Hematopoietic multipotent progenitor cell treated with erythropoietin and hydrocortisone succinate and interleukin-3 and kit ligand, for 17 days (in vitro differentiated cells): ENCODE measurements at regions not wholly inside any gene's neighbourhood (a gene's known extent, or its start where the extent isn't known, plus 50 kb on each side); places are given as distances from the start of the nearest gene placed in this dataset.
"Not testable (repeated sequence)": the region's sequence is repeated elsewhere in the genome, so short reads cannot be mapped to it uniquely, and the experiment has no call there.

Source experiments
- DNase-seq: peaks from one replicate; pipeline ENCODE4 v3.0.0-alpha.2; 2015; ENCODE audit warnings: low spot score

GRCh38 chr7:159335181-159335926 is 190.7 kb upstream of the VIPR2 start:
- not testable (repeated sequence) for DNase-seq

- not testable (repeated sequence) for DNase-seq
Observed at GRCh38 chr7:159332854-159333479, 188.3 kb upstream of the VIPR2 start.

DNA sequence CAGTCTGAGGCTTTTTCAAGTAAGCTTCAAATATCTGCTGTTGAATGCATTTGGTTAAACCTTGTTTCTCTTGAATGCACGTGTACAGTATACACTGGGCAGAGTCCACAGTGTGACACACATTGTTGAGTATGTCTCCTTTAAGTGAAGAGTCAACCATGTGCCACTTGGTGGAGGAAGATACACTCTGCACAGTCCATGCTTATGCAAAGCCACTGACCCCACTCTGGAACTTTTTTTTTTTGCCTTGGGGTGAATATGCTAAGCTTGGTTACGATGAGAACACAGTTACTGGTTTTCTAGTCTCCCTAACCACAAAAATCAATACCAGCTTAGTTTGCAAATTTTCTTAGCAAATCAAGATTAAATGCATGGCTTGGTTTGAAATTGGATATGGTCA is 186.8 kb upstream of the VIPR2 start:
- DNase-seq = no peak

DNA sequence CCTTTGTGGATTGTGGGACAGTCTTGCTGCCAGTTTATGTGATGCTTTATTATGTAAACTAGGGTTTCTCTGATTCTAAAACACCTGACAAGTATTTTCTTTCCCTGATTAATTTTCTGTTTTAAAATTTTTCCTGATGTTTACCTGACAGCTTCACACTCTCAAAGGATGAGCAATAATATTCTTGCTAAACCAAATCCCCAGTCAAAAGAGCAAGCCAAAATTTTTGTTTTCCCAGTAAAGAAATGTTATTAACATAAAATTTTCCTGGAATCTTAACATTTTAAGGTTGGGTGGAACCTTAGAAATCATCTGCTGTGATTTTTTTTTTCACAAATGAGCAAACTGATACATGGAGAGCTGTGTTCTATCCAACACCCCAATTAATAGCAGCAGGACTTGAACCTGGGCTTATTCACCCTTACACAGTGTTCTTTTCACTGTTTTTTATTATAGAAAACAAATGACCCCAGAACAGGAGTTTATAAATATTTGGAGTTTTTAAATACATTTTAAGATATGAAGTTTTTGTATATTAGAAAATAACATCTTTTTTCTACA is 185.2 kb upstream of the VIPR2 start:
- no peak for DNase-seq

GRCh38 chr7:159328096-159328495 is 183.4 kb upstream of the VIPR2 start:
- DNase-seq = no peak

- DNase-seq = no peak
Observed at GRCh38 chr7:159323359-159323758, 178.7 kb upstream of the VIPR2 start.

- no peak for DNase-seq
Observed at GRCh38 chr7:159321278-159321677, 176.6 kb upstream of the VIPR2 start.

DNA sequence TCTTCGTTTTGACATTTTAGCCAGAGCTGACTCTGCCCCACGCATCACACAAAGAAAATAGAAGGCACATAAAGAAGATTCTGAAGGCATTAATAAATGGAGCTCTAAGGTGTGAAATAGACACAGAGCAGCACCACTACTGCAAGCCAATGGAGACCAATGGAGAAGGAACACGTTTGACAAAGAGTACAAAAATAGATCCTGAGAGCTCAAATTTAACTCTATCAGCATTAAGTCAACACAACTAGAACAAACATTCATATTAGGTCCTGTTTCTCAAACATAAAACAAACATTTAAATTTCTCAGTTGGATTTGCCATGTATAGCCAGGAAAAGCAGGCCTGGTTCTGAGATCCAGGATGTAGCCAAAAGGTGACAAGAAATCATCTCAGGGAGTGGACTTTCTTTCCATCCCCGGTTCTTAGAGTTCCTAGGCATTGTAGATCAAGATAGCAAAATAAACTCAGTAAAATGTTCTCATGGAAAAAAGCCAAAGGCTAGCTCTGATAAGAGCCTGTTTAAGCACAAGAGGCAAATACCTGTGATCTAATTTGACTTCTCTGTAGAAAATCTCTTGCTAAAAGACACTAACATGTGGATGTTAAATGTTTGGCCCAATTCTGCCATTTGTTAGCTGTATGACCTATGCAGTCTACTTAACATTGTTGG is 174.2 kb upstream of the VIPR2 start:
- DNase-seq = no peak

GRCh38 chr7:159317294-159317693 is 172.6 kb upstream of the VIPR2 start:
- DNase-seq = no peak

- DNase-seq = no peak
Observed at GRCh38 chr7:159311172-159311494, 166.5 kb upstream of the VIPR2 start.

DNA sequence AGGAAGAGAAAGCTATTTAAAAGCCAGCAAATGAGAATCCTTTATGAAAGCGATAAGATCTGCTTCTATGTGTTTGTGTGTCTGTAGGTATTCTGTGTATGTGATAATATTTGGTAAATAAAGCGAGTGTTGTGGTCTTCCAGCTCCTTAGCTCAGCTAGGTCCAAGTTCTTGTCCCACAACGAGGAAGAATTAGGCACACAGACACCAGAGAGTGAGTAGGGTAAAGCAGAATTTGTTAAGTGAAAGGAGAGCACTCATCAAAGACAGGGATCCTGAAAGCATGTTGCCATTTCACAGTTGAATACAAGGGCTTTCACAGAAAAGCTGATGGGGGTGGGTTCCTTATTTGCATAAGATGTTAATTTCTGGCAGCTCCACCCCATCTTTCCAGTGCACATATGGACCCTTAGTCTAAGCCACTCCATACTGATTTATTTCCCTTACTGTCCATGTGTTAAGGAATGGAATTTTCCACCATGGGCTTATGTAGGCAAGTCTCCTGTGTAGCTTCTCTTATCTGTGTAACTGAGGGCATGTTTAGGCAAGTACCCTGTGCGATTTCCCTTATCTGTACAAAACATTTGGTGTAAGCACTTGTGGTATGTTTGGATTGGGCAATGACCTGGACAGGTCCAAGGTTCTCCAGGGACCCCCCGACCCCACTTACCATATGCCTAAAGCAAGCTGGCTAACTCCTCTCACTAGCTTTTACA is 165.9 kb upstream of the VIPR2 start:
- DNase-seq = peak; percentile 29

- not testable (repeated sequence) for DNase-seq
Observed at GRCh38 chr7:159309214-159309613, 164.5 kb upstream of the VIPR2 start.

DNA sequence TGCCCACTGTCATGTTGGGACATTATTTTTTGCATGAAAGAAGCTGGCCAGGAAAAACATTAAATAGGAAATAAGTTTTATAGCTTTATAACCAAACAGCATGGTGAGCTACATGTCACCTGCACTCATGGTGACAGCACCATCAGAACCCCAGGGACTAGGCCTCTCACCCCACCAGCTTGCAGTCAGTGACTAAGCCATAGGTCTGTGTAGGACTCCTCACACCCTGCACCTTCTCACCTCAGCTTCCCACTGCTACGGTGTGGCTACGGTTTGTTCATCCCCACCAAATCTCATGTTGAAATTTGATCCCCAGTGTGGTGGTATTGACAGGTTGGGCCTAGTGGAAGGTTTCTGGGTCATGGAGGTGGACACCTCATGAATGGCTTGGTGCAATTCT is 161.3 kb upstream of the VIPR2 start:
- DNase-seq = no peak

GRCh38 chr7:159305185-159305584 is 160.5 kb upstream of the VIPR2 start:
- DNase-seq = not testable (repeated sequence)

DNA sequence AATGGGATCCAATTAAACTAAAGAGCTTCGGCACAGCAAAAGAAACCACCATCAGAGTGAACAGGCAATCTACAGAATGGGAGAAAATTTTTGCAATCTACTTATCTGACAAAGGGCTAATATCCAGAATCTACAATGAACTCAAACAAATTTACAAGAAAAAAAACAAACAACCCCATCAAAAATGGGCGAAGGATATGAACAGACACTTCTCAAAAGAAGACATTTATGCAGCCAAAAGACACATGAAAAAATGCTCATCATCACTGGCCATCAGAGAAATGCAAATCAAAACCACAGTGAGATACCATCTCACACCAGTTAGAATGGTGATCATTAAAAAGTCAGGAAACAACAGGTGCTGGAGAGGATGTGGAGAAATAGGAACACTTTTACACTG is 158.8 kb upstream of the VIPR2 start:
- DNase-seq = not testable (repeated sequence)

DNA sequence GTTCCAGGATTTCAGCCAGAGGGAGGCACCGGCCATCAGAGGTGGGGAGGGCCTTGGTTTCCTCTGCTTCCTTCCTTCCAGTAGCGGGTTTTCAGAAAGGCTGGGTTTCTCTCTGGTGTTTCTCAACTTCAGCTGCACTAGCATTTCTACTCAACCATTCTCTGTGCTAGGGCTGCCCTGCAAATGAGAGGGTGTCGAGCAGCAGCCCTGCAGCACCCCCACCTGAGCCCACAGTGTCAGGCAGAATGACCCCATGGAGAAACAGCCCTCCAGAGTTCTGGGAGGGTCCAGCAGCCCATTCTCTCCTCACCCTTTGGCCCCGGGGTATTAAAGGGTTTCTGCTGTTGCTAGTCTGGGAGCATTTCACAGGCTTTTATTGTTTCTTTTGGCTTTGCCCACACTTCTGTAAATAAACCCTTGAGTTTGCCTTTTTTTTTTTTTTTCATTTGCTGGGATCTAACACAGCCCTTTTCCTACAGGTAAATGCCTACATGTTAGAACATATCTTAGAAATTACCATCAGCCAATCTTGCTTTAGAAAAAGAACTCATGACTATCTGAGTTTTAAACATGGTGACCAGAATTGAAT is 151.5 kb upstream of the VIPR2 start:
- DNase-seq = no peak

- not testable (repeated sequence) for DNase-seq
Observed at GRCh38 chr7:159286487-159286886, 141.8 kb upstream of the VIPR2 start.

- DNase-seq = no peak
Observed at GRCh38 chr7:159281573-159281972, 136.9 kb upstream of the VIPR2 start.

- DNase-seq = no peak
Observed at GRCh38 chr7:159280008-159280407, 135.3 kb upstream of the VIPR2 start.

- no peak for DNase-seq
Observed at GRCh38 chr7:159272739-159273138, 128.1 kb upstream of the VIPR2 start.

DNA sequence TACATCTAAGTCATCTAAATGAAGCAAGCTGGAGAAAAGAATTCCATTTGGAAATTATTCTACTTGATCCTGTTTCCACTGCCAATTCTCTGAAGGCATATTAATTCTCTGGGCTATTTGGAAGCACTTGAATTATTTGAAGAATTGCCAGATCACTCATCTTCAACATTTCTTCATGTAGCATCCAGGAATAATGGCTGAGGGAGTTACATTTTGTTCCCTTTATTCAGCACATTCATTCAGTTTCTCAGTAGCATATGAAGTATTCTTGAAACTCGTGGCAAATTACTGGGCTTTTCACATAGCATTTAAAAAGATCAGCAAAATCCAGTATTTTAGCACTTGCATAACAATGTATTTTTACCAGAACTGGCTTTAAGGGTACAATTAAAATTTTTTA is 127.1 kb upstream of the VIPR2 start:
- DNase-seq = no peak

DNA sequence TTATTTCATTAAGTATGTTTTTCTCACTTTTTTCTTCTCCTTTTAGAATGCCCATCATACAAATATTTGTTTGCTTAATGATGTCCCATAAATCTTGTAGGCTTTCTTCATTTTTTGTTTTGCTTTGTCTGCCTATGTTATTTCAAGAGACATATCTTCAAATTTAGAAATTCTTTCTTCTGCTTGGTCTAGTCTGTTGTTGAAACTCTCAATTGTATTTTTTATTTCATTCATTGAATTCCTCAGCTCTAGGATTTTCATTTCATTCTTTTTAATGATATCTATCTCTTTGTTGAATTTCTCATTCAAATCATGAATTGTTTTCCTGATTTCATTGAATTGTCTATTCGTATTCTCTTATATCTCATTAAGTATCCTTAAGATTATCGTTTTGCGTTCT is 125.1 kb upstream of the VIPR2 start:
- no peak for DNase-seq
